ENCODE measurements at regions not wholly inside any gene's neighbourhood (a gene's known extent, or its start where the extent isn't known, plus 50 kb on each side); places are given as distances from the start of the nearest gene placed in this dataset.

- no peak for FAIRE-seq
Measured at GRCh38 chr1:29549001-29549400, 312.7 kb downstream of the PTPRU start.

DNA sequence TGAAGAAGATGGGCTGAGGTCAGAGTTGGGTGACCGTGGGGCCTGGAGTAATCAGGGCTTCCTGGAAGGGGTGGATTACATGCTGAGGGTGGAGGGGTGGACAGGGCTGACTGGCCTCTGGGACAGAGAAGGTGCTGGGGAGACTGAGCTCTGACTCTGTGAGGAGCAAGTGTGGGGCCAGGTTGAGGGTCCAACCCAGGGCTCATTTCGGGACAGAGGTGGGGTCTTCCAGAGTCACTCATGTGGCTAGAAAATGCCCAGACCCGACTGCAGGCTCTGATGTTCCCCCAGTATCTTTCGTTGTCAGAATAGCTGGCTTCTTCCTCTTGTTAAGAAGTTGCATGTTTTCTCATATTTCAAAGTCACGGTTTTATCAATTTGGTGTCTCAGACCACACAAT is 311.8 kb downstream of the PTPRU start:
- FAIRE-seq (no peak), DNase-seq (ENCODE audit: insufficient read length, low spot score) (no peak)
- TF ChIP-seq, protein P1, sequence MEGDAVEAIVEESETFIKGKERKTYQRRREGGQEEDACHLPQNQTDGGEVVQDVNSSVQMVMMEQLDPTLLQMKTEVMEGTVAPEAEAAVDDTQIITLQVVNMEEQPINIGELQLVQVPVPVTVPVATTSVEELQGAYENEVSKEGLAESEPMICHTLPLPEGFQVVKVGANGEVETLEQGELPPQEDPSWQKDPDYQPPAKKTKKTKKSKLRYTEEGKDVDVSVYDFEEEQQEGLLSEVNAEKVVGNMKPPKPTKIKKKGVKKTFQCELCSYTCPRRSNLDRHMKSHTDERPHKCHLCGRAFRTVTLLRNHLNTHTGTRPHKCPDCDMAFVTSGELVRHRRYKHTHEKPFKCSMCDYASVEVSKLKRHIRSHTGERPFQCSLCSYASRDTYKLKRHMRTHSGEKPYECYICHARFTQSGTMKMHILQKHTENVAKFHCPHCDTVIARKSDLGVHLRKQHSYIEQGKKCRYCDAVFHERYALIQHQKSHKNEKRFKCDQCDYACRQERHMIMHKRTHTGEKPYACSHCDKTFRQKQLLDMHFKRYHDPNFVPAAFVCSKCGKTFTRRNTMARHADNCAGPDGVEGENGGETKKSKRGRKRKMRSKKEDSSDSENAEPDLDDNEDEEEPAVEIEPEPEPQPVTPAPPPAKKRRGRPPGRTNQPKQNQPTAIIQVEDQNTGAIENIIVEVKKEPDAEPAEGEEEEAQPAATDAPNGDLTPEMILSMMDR (IDR thresholded peaks at IDR 0.05; ENCODE audit: insufficient read depth, missing control alignments), result no peak

More at GRCh38 chr1:29549001-29549400, 312.7 kb downstream of the PTPRU start:
- TF ChIP-seq, protein P1 (IDR thresholded peaks at IDR 0.05; ENCODE audit: insufficient read depth, missing control alignments), result no peak
- no peak for DNase-seq (ENCODE audit: insufficient read length, low spot score)

DNA sequence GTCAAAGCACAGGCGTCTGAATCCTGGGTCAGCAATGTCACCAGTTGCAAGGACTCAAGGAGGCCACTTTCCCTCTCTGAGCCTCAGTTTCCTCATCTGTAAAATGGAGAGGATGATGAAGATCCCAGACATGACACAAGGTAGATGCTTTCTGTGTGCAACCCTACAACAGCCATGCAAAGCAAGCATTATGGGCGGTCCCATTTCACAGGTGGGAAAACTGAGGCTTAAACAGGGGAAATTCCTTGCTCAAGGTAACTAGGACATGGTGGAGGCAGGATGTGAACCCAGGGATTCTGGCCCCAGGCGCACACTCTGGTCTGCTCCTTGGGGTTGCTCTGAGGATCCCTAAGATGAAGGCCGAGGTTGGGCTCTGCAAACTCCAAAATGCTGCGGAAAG is 311.0 kb downstream of the PTPRU start:
- no peak for FAIRE-seq
- TF ChIP-seq, protein P1 (IDR thresholded peaks at IDR 0.05; ENCODE audit: insufficient read depth, missing control alignments), result no peak
- no peak for DNase-seq (ENCODE audit: insufficient read length, low spot score)

GRCh38 chr1:29546496-29546895 is 310.2 kb downstream of the PTPRU start:
- TF ChIP-seq, protein P1 (IDR thresholded peaks at IDR 0.05; ENCODE audit: insufficient read depth, missing control alignments), result no peak
- DNase-seq (ENCODE audit: insufficient read length, low spot score), result no peak
- no peak for FAIRE-seq

GRCh38 chr1:29544406-29544805 is 308.1 kb downstream of the PTPRU start:
- FAIRE-seq, result no peak
- no peak for DNase-seq (ENCODE audit: insufficient read length, low spot score)
- TF ChIP-seq, protein P1 (IDR thresholded peaks at IDR 0.05; ENCODE audit: insufficient read depth, missing control alignments), result no peak

DNA sequence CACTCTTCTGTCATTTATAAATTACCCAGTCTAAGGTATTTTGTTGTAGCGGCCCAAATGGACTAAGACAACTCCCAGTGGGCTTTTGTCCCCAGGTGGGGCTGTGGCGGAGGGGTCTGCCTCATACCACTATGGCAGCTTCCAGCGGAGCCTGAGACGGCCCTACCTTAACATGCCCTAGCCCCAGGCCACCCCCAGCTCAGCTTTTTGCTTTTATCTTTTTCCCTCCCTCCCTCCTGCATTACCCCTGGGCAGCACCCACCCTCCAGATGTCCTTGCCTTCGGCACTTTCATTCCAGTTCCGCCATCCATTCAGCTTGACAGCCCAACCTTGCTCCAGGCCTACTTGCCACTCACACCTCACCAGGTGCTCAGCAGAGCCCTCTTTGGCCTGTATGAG is 307.3 kb downstream of the PTPRU start:
- FAIRE-seq, result no peak
- DNase-seq (ENCODE audit: insufficient read length, low spot score), result no peak
- TF ChIP-seq, protein P1 (IDR thresholded peaks at IDR 0.05; ENCODE audit: insufficient read depth, missing control alignments), result no peak

GRCh38 chr1:29542548-29542947 is 306.2 kb downstream of the PTPRU start:
- TF ChIP-seq, protein P1 (IDR thresholded peaks at IDR 0.05; ENCODE audit: insufficient read depth, missing control alignments), result no peak
- no peak for FAIRE-seq
- no peak for DNase-seq (ENCODE audit: insufficient read length, low spot score)

All from D721Med (cell line).